C4-2B (cell line): ENCODE measurements at regions not wholly inside any gene's neighbourhood (a gene's known extent, or its start where the extent isn't known, plus 50 kb on each side); places are given as distances from the start of the nearest gene placed in this dataset.
"Not testable (repeated sequence)": the region's sequence is repeated elsewhere in the genome, so short reads cannot be mapped to it uniquely, and the experiment has no call there.

Source experiments
- H3K27ac ChIP-seq: fragments of 450-650 bp; 2 replicates; pipeline ENCODE4 v1.5.1; 2017
- ZFX ChIP-seq: fragments of 450-650 bp; IDR thresholded peaks from 2 replicates; pipeline ENCODE4 v1.6.1; 2017
- TF ChIP-seq, protein P1 (sequence below): fragments of 450-650 bp; conservative IDR thresholded peaks from 2 replicates; pipeline ENCODE4 v1.5.1; 2017; ENCODE audit warnings: mild to moderate bottlenecking

DNA sequence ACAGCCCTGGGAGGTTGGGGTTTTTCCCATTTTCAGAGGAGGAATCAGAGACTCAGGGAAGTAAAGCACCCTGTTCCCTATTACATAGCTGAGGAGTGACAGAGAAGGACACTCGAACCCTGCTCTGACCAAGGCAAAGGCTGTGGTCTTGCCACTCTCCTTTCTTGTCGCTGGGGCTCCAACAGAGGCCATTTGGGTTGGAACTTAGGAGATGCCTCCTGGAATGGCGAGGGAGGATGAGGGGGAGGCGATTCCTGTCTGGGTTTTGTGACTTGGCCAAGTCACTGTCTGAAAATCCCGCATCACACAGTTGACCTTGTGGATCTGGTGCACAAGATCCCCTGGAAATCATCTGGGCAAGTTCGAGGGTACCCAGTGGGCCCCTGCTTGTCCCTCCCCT lies 64.0 kb upstream of the HAND1 start:
- H3K27ac ChIP-seq: no peak overlapping the region
- no peak for TF ChIP-seq ZFX
- TF ChIP-seq, protein P1, sequence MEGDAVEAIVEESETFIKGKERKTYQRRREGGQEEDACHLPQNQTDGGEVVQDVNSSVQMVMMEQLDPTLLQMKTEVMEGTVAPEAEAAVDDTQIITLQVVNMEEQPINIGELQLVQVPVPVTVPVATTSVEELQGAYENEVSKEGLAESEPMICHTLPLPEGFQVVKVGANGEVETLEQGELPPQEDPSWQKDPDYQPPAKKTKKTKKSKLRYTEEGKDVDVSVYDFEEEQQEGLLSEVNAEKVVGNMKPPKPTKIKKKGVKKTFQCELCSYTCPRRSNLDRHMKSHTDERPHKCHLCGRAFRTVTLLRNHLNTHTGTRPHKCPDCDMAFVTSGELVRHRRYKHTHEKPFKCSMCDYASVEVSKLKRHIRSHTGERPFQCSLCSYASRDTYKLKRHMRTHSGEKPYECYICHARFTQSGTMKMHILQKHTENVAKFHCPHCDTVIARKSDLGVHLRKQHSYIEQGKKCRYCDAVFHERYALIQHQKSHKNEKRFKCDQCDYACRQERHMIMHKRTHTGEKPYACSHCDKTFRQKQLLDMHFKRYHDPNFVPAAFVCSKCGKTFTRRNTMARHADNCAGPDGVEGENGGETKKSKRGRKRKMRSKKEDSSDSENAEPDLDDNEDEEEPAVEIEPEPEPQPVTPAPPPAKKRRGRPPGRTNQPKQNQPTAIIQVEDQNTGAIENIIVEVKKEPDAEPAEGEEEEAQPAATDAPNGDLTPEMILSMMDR: no peak

DNA sequence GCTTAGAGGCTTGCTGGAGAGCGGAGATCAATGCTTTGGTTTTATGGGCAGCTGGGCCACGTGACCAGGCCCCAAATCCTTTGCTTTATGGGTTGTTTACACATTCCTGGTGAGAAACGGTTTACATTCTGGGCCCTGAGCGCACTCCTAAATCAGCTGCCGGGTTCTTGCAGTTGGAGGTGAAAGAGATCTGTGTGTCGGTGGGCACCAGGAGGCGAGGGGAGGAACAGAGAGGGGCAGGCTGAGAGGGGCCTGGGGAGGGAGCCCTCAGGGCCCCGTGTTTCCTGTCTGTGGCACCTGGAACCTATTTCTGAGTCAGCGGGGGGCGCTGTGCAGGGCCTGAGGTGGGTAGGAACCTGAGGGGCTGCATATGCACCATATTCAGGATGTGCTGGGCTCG lies 63.5 kb upstream of the HAND1 start:
- H3K27ac ChIP-seq: no peak overlapping the region
- no peak for TF ChIP-seq ZFX
- TF ChIP-seq, protein P1: no peak

DNA sequence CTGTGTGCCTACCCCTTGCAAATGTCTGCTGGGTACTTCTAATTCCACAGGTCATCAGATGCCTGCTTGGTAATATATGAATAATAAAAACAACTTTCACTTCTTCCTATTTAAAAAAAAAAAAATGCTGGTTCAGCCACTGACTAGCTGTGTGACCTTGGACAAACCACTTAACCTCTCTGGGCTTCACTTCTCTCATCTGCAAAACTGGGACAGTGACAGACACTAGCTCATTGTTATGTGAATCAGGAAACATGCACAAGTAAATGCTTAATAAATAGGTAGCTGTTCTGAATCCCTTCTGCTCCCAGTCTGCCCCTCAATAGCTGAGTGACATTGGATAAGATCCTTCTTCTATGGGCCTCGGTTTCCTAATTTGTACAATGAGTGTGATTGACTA lies 62.6 kb upstream of the HAND1 start:
- H3K27ac ChIP-seq: no peak overlapping the region
- TF ChIP-seq, protein P1: no peak
- no peak for TF ChIP-seq ZFX

DNA sequence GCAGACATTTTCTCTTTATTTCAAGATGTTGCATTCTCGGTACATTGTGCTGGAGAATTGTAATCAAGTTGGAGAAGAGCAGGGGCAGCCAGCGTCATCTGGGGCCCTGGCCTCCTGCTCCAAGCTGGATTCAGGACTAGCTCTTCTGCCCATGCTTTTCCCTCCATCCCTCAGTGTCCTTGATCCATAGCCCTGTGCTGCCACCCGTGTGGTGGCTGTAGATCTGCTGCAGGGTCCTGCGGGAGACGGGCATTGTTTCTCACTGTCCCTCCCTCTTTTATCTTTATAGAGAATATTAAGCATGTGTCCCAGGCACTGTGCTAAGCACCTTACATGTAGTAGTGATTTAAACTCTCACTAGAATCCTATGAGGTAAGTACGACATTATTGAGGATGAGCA lies 60.5 kb upstream of the HAND1 start:
- no peak overlapping the region for H3K27ac ChIP-seq
- TF ChIP-seq, protein P1: no peak
- no peak for TF ChIP-seq ZFX

DNA sequence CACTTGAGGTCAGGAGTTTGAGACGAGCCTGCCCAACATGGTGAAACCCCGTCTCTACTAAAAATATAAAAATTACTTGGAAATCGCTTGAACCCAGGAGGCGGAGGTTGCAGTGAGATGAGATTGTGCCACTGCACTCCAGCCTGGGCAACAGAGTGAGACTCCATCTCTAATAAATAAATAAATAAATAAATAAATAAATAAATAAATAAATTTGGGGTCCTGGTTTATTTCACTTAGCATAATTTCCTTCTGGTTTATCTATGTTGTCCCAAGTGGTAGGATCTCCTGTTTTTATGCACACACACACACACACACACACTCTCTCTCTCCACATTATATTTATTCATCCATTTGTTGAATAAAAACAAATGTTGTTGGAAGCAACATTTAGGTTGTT lies 58.4 kb upstream of the HAND1 start:
- not testable (repeated sequence) for H3K27ac ChIP-seq

DNA sequence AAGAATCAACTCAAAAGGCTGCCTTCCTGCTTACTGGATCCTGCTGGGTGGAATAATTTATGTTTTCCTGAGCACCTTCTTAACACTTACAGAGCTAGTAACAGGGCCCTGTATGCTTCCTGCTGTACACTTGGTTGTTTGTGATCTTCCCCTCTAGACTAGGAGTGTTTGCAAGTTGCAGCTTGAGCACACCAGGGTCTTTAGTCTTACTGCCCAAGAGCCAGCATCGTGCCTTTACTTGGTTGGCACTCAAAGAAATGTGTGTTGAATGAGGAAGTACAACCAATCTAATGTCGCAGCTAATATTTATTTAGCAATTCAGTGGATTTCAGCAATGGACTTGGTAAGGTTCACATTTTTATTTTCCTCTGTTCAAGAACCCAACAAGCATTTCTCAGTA lies 57.5 kb upstream of the HAND1 start:
- H3K27ac ChIP-seq: no peak overlapping the region
- no peak for TF ChIP-seq ZFX
- TF ChIP-seq, protein P1: no peak

DNA sequence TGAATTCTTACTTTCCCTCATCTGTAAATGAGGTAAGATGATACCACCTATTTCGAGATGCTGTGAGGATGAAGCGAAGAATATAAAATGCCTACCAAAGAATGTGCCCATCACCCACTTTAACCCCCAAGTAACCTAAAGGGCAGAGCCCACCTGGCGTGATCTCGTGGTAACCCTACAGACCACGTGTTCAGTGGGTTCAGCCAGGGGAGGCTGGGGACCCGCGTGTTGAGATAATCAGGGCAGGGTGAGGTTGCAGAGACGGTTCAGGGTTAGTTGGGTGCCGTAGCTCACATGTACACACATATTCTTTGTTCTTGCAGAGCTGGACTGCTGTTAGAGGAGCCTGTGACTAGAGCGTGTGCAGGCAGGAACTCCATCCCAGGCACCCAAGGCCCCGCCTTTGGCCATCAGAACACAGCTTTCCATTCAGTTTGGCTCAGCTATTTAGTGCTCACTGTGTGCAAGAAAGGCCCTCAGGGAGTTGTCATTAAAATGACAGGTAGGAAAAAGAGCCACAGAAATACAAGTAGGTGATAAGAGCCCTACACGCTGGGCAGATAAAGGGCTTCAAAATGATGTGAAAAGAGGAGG lies 56.5 kb upstream of the HAND1 start:
- TF ChIP-seq, protein P1: no peak
- TF ChIP-seq ZFX: no peak
- H3K27ac ChIP-seq: no peak overlapping the region

DNA sequence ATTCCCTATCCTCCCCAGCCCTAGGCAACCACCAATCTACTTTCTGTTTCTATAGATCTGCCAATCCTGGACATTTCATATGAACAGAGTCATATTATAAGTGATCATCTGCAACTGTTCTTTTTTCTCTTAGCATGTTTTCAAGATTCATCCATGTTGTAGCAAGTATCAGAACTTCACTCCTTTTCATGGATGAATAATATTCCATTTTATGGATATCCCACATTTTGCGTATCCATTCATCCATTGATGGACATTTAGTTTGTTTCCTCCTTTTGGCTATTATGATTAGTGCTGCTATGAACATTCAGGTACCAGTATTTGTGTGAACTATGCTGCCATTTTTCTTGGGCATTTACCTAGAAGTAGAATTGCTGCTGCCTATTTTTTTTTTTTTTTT lies 51.3 kb upstream of the HAND1 start:
- TF ChIP-seq, protein P1: no peak
- no peak for TF ChIP-seq ZFX
- H3K27ac ChIP-seq: no peak overlapping the region
